PC-3 (cell line): ENCODE measurements at regions not wholly inside any gene's neighbourhood (a gene's known extent, or its start where the extent isn't known, plus 50 kb on each side); places are given as distances from the start of the nearest gene placed in this dataset.
"Not testable (repeated sequence)": the region's sequence is repeated elsewhere in the genome, so short reads cannot be mapped to it uniquely, and the experiment has no call there.

Experiments used
- ATAC-seq: fragments of 200-7000 bp; cut with Tn5 transposase; 2 replicates; pipeline ENCODE4 v1.9.1; 2020; ENCODE audit warnings: mild to moderate bottlenecking, moderate library complexity
- BruUV-seq: library from RNA; stranded (reverse); fragments of 400-500 nt; replicated peaks from 2 replicates; lab custom pipeline; 2021; lab: Mats Ljungman, UMichigan
- CTCF ChIA-PET: fragments of 300-600 bp; sonication (Branson Sonifier 250); formaldehyde crosslinking; loops from one replicate; lab custom pipeline; 2022; ENCODE audit warnings: antibody characterized with exemption; lab: Charles Lee
- POLR2A ChIA-PET: fragments of 300-600 bp; sonication (Branson Sonifier 250); formaldehyde crosslinking; loops from one replicate; lab custom pipeline; 2022; ENCODE audit warnings: antibody characterized with exemption; ENCODE audit not compliant: unreplicated experiment; lab: Charles Lee
- DNase-seq: peaks from one replicate; pipeline ENCODE4 v3.0.0-alpha.2; 2015
- H2AFZ ChIP-seq: fragments of 300-600 bp; sonication (generic); 2 replicates; pipeline ENCODE4 v1.6.0; 2016; ENCODE audit warnings: antibody characterized with exemption, low read length
- H3F3A ChIP-seq: fragments of 300-600 bp; sonication (generic); one replicate; pipeline ENCODE4 v1.6.0; 2017; ENCODE audit warnings: antibody characterized with exemption, low read length, control low read depth, mild to moderate bottlenecking; ENCODE audit not compliant: unreplicated experiment
- H3K27ac ChIP-seq: fragments of 300-600 bp; sonication (generic); 2 replicates; pipeline ENCODE4 v1.5.1; 2016; ENCODE audit warnings: mild to moderate bottlenecking, low read length
- H3K27me3 ChIP-seq: fragments of 300-600 bp; sonication (generic); 2 replicates; pipeline ENCODE4 v1.6.1; 2016; ENCODE audit warnings: low read length, mixed read lengths
- H3K36me3 ChIP-seq: fragments of 300-600 bp; sonication (generic); 2 replicates; pipeline ENCODE4 v1.6.1; 2016; ENCODE audit warnings: low read depth, mixed run types, low read length, mixed read lengths
- H3K4me1 ChIP-seq: fragments of 300-600 bp; sonication (generic); 2 replicates; pipeline ENCODE4 v1.5.1; 2016; ENCODE audit warnings: low read length; ENCODE audit not compliant: insufficient read depth
- H3K4me2 ChIP-seq: fragments of 300-600 bp; sonication (generic); 2 replicates; pipeline ENCODE4 v1.6.0; 2016; ENCODE audit warnings: low read length
- H3K4me3 ChIP-seq: fragments of 300-600 bp; sonication (generic); 2 replicates; pipeline ENCODE4 v1.5.1; 2016; ENCODE audit warnings: mild to moderate bottlenecking, low read length, mixed read lengths
- H3K79me2 ChIP-seq: fragments of 300-600 bp; sonication (generic); 2 replicates; pipeline ENCODE4 v1.6.1; 2017; ENCODE audit warnings: low read length, mixed read lengths
- H3K9ac ChIP-seq: fragments of 300-600 bp; sonication (generic); 2 replicates; pipeline ENCODE4 v1.6.0; 2016; ENCODE audit warnings: mild to moderate bottlenecking, low read length
- H3K9me2 ChIP-seq: fragments of 300-600 bp; sonication (generic); replicated peaks from 2 replicates; pipeline ENCODE4 v1.6.1; 2016; ENCODE audit warnings: mixed run types, low read length, mixed read lengths
- H3K9me3 ChIP-seq: fragments of 300-600 bp; sonication (generic); 2 replicates; pipeline ENCODE4 v1.6.1; 2016; ENCODE audit warnings: low read length, mixed read lengths
- H4K20me1 ChIP-seq: fragments of 300-600 bp; sonication (generic); 2 replicates; pipeline ENCODE4 v1.6.1; 2016; ENCODE audit warnings: low read length, mixed read lengths
- CTCF ChIP-seq: fragments of 300-600 bp; sonication (generic); conservative IDR thresholded peaks from 2 replicates; pipeline ENCODE4 v1.5.1; 2017; ENCODE audit warnings: antibody characterized with exemption, low read depth, mild to moderate bottlenecking, low read length
- EZH2 ChIP-seq: fragments of 300-600 bp; sonication (generic); IDR thresholded peaks from one replicate; pipeline ENCODE4 v1.6.1; 2017; ENCODE audit warnings: antibody characterized with exemption, mild to moderate bottlenecking, low read length; ENCODE audit not compliant: unreplicated experiment
- EZH2phosphoT487 ChIP-seq: fragments of 300-600 bp; sonication (generic); IDR thresholded peaks from 2 replicates; pipeline ENCODE4 v1.6.1; 2018; ENCODE audit warnings: mild to moderate bottlenecking, antibody characterized with exemption, low read length, borderline replicate concordance
- intact Hi-C: fragments of 100-400 bp; cut with micrococcal nuclease; formaldehyde crosslinking; loops from 2 replicates; pipeline ENCODE4 v1.9.0; 2023

GRCh38 chr12:84397263-84397662, 515.3 kb downstream of the SLC6A15 start:
- Histone ChIP-seq H3K9me3 (no peaks in the 10 kb centered on the region), H4K20me1 (no peaks in the 10 kb centered on the region), H3K4me2 (no peak overlapping the region), H3K79me2 (no peaks in the 10 kb centered on the region), H3K9ac (no peak overlapping the region), H3K9me2 (no peaks in the 10 kb centered on the region), H3K36me3 (no peaks in the 10 kb centered on the region), H3K4me1 (no peaks in the 10 kb centered on the region), H3K4me3 (no peak overlapping the region), H3F3A (no peaks in the 10 kb centered on the region), H3K27ac (no peak overlapping the region), H2AFZ (no peak overlapping the region), H3K27me3 (no peaks in the 10 kb centered on the region)
- ATAC-seq (no peak), DNase-seq (peak; percentile 56)
- CTCF ChIA-PET = no interaction called here
- intact Hi-C loops = loop anchor here (5.0 to 10.0 kb wide), 4 partner anchors 412 to 1710 kb away; partner anchors contain the start of gene TMTC2
- TF ChIP-seq CTCF (peak; percentile 70), EZH2 (no peak)
- BruUV-seq = no TSS peak
- POLR2A ChIA-PET = no interaction called here

- H4K20me1 ChIP-seq, H3F3A ChIP-seq, POLR2A ChIA-PET, H2AFZ ChIP-seq, H3K36me3 ChIP-seq, BruUV-seq, H3K9ac ChIP-seq, H3K4me1 ChIP-seq, H3K27ac ChIP-seq, H3K27me3 ChIP-seq, CTCF ChIA-PET, H3K79me2 ChIP-seq, H3K9me3 ChIP-seq, H3K4me2 ChIP-seq, DNase-seq, H3K9me2 ChIP-seq, ATAC-seq, H3K4me3 ChIP-seq: not testable (repeated sequence)
- intact Hi-C loops = loop anchor here (10.0 kb wide), 1 partner anchor 406 kb away; no protein-coding TSS in a partner anchor
Measured at GRCh38 chr12:84391176-84391575, 521.4 kb downstream of the SLC6A15 start.

GRCh38 chr12:84384384-84384783, 528.2 kb downstream of the SLC6A15 start:
- Histone ChIP-seq H3K79me2 (no peaks in the 10 kb centered on the region), H2AFZ (no peak overlapping the region), H3K27ac (no peak overlapping the region), H3K4me1 (peaks cover 10% of the 10 kb centered on the region), H3K36me3 (no peaks in the 10 kb centered on the region), H3K9me2 (no peaks in the 10 kb centered on the region), H3K9me3 (no peaks in the 10 kb centered on the region), H3K27me3 (no peaks in the 10 kb centered on the region), H3K9ac (no peak overlapping the region), H4K20me1 (no peaks in the 10 kb centered on the region), H3F3A (no peaks in the 10 kb centered on the region), H3K4me2 (no peak overlapping the region), H3K4me3 (no peak overlapping the region)
- ChIA-PET POLR2A (no interaction called here), CTCF (no interaction called here)
- TF ChIP-seq EZH2 = no peak
- TF ChIP-seq EZH2phosphoT487 = no peak
- no peak for TF ChIP-seq CTCF
- intact Hi-C loops = loop anchor here (10.0 kb wide), 2 partner anchors 250 to 560 kb away; no protein-coding TSS in a partner anchor
- ATAC-seq = no peak
- BruUV-seq = no TSS peak
- DNase-seq = no peak

GRCh38 chr12:84382486-84382885, 530.1 kb downstream of the SLC6A15 start:
- H3K4me1 ChIP-seq, H3K27me3 ChIP-seq, H3K9ac ChIP-seq, CTCF ChIA-PET, H3K9me3 ChIP-seq, H4K20me1 ChIP-seq, H3K9me2 ChIP-seq, H3K36me3 ChIP-seq, BruUV-seq, H3K4me3 ChIP-seq, H3K79me2 ChIP-seq, H3F3A ChIP-seq, POLR2A ChIA-PET: not testable (repeated sequence)
- Histone ChIP-seq H2AFZ (peak overlapping the region; percentile 43), H3K27ac (peak overlapping the region; percentile 66), H3K4me2 (peak overlapping the region; percentile 57)
- intact Hi-C loops = loop anchor here (10.0 kb wide), 2 partner anchors 248 to 558 kb away; no protein-coding TSS in a partner anchor
- ATAC-seq (peak; percentile 86), DNase-seq (peak; percentile 91)
